ENCODE measurements at regions not wholly inside any gene's neighbourhood (a gene's known extent, or its start where the extent isn't known, plus 50 kb on each side); places are given as distances from the start of the nearest gene placed in this dataset.

- no peaks in the 10 kb centered on the region for H3K27me3 ChIP-seq (ENCODE audit: control insufficient read depth in 1 of 2, insufficient read depth in 2 of 2, low read length in 2 of 2)
- ChIA-PET POLR2A (no interaction called here), CTCF (ENCODE audit: low intra/inter-chr PET ratio, low total read pairs) (no interaction called here)
- in situ Hi-C loops (cut with HindIII; ENCODE audit: extremely low pct_ligation_motif_present, low pct_unique_long_range_greater_than_20kb) = no loop called here
- DNase-seq (ENCODE audit: low spot score) (no peak), ATAC-seq (no peak), FAIRE-seq (no peak)
- H3K27ac ChIP-seq (ENCODE audit: extremely low read length, insufficient read depth, low read length) = no peak overlapping the region
- no peaks in the 10 kb centered on the region for H3K36me3 ChIP-seq (replicated peaks in 1 of 2; ENCODE audit: control insufficient read depth in 1 of 2, insufficient read depth in 2 of 2, low read length in 2 of 2)
- H3K4me1 ChIP-seq (ENCODE audit: insufficient read depth, low read length) = no peaks in the 10 kb centered on the region
- H3K4me3 ChIP-seq (replicated peaks in 1 of 3; ENCODE audit: insufficient read depth in 1 of 3, low read depth in 2 of 3, low read length in 3 of 3) = no peak overlapping the region
- no peaks in the 10 kb centered on the region for H3K79me2 ChIP-seq (ENCODE audit: insufficient read depth, low read length)
- H3K9me3 ChIP-seq (ENCODE audit: low read length) = no peaks in the 10 kb centered on the region
- BruUV-seq (replicated peaks) = no TSS peak
- 8% methylated on average over 3 of the region's 3 CpGs for WGBS (ENCODE audit: low lambda C conversion rate)
- no peaks in the 10 kb centered on the region for H4K20me1 ChIP-seq (ENCODE audit: insufficient read depth, low read length)
- intact Hi-C loops (cut with micrococcal nuclease; ENCODE audit: unreplicated experiment) = no loop called here
- H3K9ac ChIP-seq (ENCODE audit: insufficient read depth, low read depth, low read length) = no peak overlapping the region
- TF ChIP-seq ZNF253 (CRISPR knock-in tag; IDR thresholded peaks at IDR 0.05; ENCODE audit: borderline replicate concordance) = no peak
- no peak for TF ChIP-seq KMT2B (CRISPR knock-in tag; IDR thresholded peaks at IDR 0.05)
- no peak for TF ChIP-seq ZNF790 (CRISPR knock-in tag; IDR thresholded peaks at IDR 0.05; ENCODE audit: borderline replicate concordance)
- TF ChIP-seq ARID2 (CRISPR knock-in tag; IDR thresholded peaks at IDR 0.05; ENCODE audit: borderline replicate concordance) = no peak
- TF ChIP-seq ZNF577 (CRISPR knock-in tag; IDR thresholded peaks at IDR 0.05; ENCODE audit: borderline replicate concordance, low read depth) = no peak
- no peak overlapping the region for H3K4me2 ChIP-seq (ENCODE audit: low read depth, low read length)
- no peak overlapping the region for H2AFZ ChIP-seq (ENCODE audit: low read length)
These were observed 383.4 kb upstream of the LARGE1 start for GRCh38 chr22:34303656-34304055.

GRCh38 chr22:34306361-34306760 lies 386.1 kb upstream of the LARGE1 start:
- intact Hi-C loops (cut with micrococcal nuclease; ENCODE audit: unreplicated experiment) (no loop called here), in situ Hi-C loops (cut with HindIII; ENCODE audit: extremely low pct_ligation_motif_present, low pct_unique_long_range_greater_than_20kb) (no loop called here)
- Histone ChIP-seq H3K27ac (ENCODE audit: extremely low read length, insufficient read depth, low read length) (no peak overlapping the region), H3K4me1 (ENCODE audit: insufficient read depth, low read length) (no peaks in the 10 kb centered on the region), H4K20me1 (ENCODE audit: insufficient read depth, low read length) (no peaks in the 10 kb centered on the region), H3K9ac (ENCODE audit: insufficient read depth, low read depth, low read length) (no peak overlapping the region), H2AFZ (ENCODE audit: low read length) (no peak overlapping the region), H3K36me3 (replicated peaks in 1 of 2; ENCODE audit: control insufficient read depth in 1 of 2, insufficient read depth in 2 of 2, low read length in 2 of 2) (no peaks in the 10 kb centered on the region), H3K79me2 (ENCODE audit: insufficient read depth, low read length) (no peaks in the 10 kb centered on the region), H3K9me3 (ENCODE audit: low read length) (no peaks in the 10 kb centered on the region), H3K27me3 (ENCODE audit: control insufficient read depth in 1 of 2, insufficient read depth in 2 of 2, low read length in 2 of 2) (no peaks in the 10 kb centered on the region), H3K4me2 (ENCODE audit: low read depth, low read length) (no peak overlapping the region), H3K4me3 (replicated peaks in 1 of 3; ENCODE audit: insufficient read depth in 1 of 3, low read depth in 2 of 3, low read length in 3 of 3) (no peak overlapping the region)
- ChIA-PET CTCF (ENCODE audit: low intra/inter-chr PET ratio, low total read pairs) (no interaction called here), POLR2A (no interaction called here)
- WGBS (ENCODE audit: low lambda C conversion rate) = 50% methylated on average over 2 of the region's 2 CpGs
- no TSS peak for BruUV-seq (replicated peaks)
- TF ChIP-seq ZNF354B (CRISPR knock-in tag; IDR thresholded peaks at IDR 0.05) (no peak), NCOA2 (CRISPR knock-in tag; IDR thresholded peaks at IDR 0.05) (no peak)
- no peak for FAIRE-seq
- DNase-seq (ENCODE audit: low spot score) = no peak
- no peak for ATAC-seq

All from HepG2 (cell line).